Fibroblast of skin of left biceps (primary cell): ENCODE measurements at regions not wholly inside any gene's neighbourhood (a gene's known extent, or its start where the extent isn't known, plus 50 kb on each side); places are given as distances from the start of the nearest gene placed in this dataset.
A peak's percentile ranks its signal among the peaks of the same experiment; 100 is the strongest.

ENCODE experiments used
- DNase-seq, 2 experiments: peaks; one replicate each; pipeline ENCODE4 v3.0.0-alpha.2; 2013; ENCODE audit warnings: low read depth in 2 of 2

GRCh38 chr9:35540315-35540714, 50.4 kb downstream of the RUSC2 start:
- DNase-seq = no peak

- no peak for DNase-seq
Observed at GRCh38 chr9:35546853-35547252, 56.9 kb downstream of the RUSC2 start.

GRCh38 chr9:35547889-35548418, 57.1 kb upstream of the TESK1 start:
- no peak for DNase-seq

- no peak for DNase-seq
Observed at GRCh38 chr9:35548571-35548970, 56.5 kb upstream of the TESK1 start.

- DNase-seq = no peak
Observed at GRCh38 chr9:35549441-35549840, 55.6 kb upstream of the TESK1 start.

GRCh38 chr9:35552376-35552775, 52.7 kb upstream of the TESK1 start:
- no peak for DNase-seq

- DNase-seq = no peak
Observed at GRCh38 chr9:35552837-35553236, 52.2 kb upstream of the TESK1 start.

- DNase-seq = peak; percentile 51 to 54
Observed at GRCh38 chr9:35553670-35554543, 51.2 kb upstream of the TESK1 start.

GRCh38 chr9:35555246-35555701, 49.8 kb upstream of the TESK1 start:
- no peak for DNase-seq
